ENCODE measurements at regions not wholly inside any gene's neighbourhood (a gene's known extent, or its start where the extent isn't known, plus 50 kb on each side); places are given as distances from the start of the nearest gene placed in this dataset.
"Not testable (repeated sequence)": the region's sequence is repeated elsewhere in the genome, so short reads cannot be mapped to it uniquely, and the experiment has no call there.

DNA sequence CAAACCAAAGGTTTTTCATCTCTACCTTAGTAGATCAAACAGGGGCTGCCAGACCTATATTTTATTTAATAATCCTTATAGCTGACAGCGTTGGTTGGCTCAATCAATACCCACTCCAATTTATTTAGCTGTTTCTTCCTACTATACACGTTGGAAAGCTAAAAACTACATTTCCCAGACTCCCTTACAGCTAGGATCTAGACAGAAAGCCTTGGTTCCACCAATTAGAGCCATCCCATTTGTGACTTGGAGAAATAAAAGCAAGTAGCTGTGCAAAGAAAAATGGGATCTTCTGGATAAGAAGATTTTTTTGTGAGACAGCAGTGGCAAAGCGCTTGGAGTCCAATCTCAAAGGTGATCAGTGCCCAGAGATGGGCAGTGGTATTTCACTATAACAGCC is 331.3 kb upstream of the MEIS1 start:
- H3K27ac ChIP-seq, result no peak overlapping the region
- no peak for TF ChIP-seq ZFX (IDR thresholded peaks at IDR 0.05; ENCODE audit: borderline replicate concordance)
- TF ChIP-seq CTCF (IDR thresholded peaks at IDR 0.05), result no peak

GRCh38 chr2:66101206-66101605 is 333.7 kb upstream of the MEIS1 start:
- H3K27ac ChIP-seq, result no peak overlapping the region
- TF ChIP-seq CTCF (IDR thresholded peaks at IDR 0.05) (no peak), ZFX (IDR thresholded peaks at IDR 0.05; ENCODE audit: borderline replicate concordance) (no peak)

DNA sequence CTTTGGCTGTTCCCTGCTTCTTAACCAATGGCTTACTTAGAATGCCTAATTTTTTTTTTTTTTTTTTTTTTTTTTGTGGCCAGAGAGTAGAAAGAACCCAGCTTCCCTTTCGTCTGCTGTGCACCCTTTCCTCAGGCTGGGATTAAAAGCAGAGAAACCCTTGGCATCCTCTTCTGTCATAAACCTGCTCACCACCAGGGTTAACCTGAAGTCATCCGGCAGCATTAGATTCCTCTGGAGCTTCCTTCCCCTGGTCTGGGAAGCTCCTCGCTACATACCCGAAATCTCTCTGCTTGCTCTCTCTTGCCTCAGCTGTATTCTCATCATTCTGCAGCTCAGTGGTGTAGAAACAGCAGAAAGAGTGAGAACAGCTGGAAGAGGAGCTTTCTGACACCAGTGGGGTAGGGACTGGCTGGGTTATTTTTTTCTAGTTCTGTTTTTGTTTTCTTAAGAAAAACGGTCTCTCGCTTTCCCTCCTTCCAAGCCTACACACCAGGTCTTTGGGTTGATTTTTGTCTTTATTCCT is 339.0 kb upstream of the MEIS1 start:
- no peak overlapping the region for H3K27ac ChIP-seq
- no peak for TF ChIP-seq ZFX (IDR thresholded peaks at IDR 0.05; ENCODE audit: borderline replicate concordance)

DNA sequence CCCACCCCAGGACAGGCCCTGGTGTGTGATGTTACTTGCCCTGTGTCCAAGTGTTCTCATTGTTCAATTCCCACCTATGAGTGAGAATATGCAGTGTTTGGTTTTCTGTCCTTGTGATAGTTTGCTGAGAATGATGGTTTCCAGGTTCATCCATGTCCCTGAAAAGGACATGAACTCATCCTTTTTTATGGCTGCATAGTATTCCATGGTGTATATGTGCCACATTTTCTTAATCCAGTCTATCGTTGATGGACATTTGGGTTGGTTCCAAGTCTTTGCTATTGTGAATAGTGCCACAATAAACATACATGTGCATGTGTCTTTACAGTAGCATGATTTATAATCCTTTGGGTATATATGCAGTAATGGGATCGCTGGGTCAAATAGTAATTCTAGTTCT is 340.2 kb upstream of the MEIS1 start:
- H3K27ac ChIP-seq, result not testable (repeated sequence)

- no peak overlapping the region for H3K27ac ChIP-seq
- TF ChIP-seq CTCF (IDR thresholded peaks at IDR 0.05) (no peak), ZFX (IDR thresholded peaks at IDR 0.05; ENCODE audit: borderline replicate concordance) (no peak)
Measured at GRCh38 chr2:66093371-66093770, 341.6 kb upstream of the MEIS1 start.

DNA sequence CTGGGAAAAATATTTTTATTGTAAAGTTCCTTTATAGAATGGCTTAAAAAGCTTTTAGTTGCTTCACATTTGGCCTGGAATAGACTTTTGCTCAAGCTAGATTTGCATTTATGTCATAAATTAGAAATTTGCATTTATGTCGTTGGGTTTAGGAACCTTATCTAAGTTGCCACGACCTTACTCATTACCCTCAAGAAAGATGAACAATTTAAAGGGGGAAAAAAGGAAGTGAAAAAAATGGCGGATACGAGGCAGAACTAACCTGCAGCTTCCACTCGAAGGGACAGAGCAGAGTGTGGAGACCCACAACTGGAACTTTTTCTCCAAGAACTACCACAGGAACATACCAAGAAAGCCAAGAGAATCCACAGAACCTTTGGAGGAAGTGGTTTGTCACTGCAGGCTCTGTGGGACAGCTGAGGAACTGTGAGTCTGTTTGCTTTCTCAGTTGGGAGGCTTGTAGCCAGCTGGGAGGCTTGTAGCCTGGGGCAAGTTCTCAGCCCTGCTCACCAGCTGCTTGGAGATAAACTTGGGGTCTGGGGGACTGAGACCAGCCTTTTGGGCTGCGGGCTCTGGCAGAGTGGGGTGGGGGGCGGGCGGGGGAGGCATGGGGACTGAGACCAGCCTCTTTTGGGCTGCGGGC is 349.9 kb upstream of the MEIS1 start:
- H3K27ac ChIP-seq, result no peak overlapping the region
- TF ChIP-seq CTCF (IDR thresholded peaks at IDR 0.05), result no peak
- no peak for TF ChIP-seq ZFX (IDR thresholded peaks at IDR 0.05; ENCODE audit: borderline replicate concordance)

DNA sequence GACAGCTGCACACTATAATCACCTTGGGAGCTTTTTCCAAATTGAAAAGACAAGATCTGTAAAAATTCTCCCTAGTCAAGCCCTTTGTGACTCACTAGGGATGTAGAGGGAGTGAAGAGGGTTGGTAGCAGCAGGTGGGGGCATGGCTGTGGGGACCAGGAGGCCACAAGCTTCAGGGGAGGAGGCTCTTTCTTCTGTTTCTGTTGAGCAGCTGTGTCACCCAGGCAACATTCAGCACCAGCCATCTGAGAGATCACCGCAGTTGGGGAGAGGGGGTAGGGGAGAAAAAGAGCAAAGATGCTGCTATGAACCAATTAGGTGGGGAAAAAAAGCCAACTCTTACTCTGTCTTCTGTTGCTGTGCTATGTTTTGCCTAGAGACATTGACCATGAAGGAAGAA is 352.3 kb upstream of the MEIS1 start:
- no peak overlapping the region for H3K27ac ChIP-seq
- TF ChIP-seq ZFX (IDR thresholded peaks at IDR 0.05; ENCODE audit: borderline replicate concordance) (no peak), CTCF (IDR thresholded peaks at IDR 0.05) (no peak)

- H3K27ac ChIP-seq, result no peak overlapping the region
- TF ChIP-seq CTCF (IDR thresholded peaks at IDR 0.05), result no peak
- TF ChIP-seq ZFX (IDR thresholded peaks at IDR 0.05; ENCODE audit: borderline replicate concordance), result no peak
Measured at GRCh38 chr2:66080127-66080526, 354.8 kb upstream of the MEIS1 start.
